ENCODE measurements at regions not wholly inside any gene's neighbourhood (a gene's known extent, or its start where the extent isn't known, plus 50 kb on each side); places are given as distances from the start of the nearest gene placed in this dataset.

- TF ChIP-seq POLR2A (IDR thresholded peaks at IDR 0.05; ENCODE audit: low read length) = no peak
- TF ChIP-seq GATA1 (IDR thresholded peaks at IDR 0.05; ENCODE audit: low read depth, low read length) = no peak
Measured at GRCh38 chr2:48059975-48060374, 153.7 kb upstream of the FBXO11 start.
